EH (cell line): ENCODE measurements at regions not wholly inside any gene's neighbourhood (a gene's known extent, or its start where the extent isn't known, plus 50 kb on each side); places are given as distances from the start of the nearest gene placed in this dataset.
"Not testable (repeated sequence)": the region's sequence is repeated elsewhere in the genome, so short reads cannot be mapped to it uniquely, and the experiment has no call there.

Experiments used
- DNase-seq: peaks from one replicate; pipeline ENCODE4 v3.0.0-alpha.2; 2015; ENCODE audit warnings: low read depth

- no peak for DNase-seq
These were observed 204.8 kb upstream of the VCX start for GRCh38 chrX:7638078-7638710.

- DNase-seq = no peak
These were observed 205.9 kb upstream of the VCX start for GRCh38 chrX:7637066-7637465.

GRCh38 chrX:7635604-7636003 lies 207.4 kb upstream of the VCX start:
- DNase-seq = no peak

GRCh38 chrX:7620560-7620959 lies 222.4 kb upstream of the VCX start:
- no peak for DNase-seq

GRCh38 chrX:7617994-7618393 lies 225.0 kb upstream of the VCX start:
- no peak for DNase-seq

GRCh38 chrX:7614616-7615015 lies 228.4 kb upstream of the VCX start:
- no peak for DNase-seq

GRCh38 chrX:7608625-7609024 lies 234.3 kb upstream of the VCX start:
- DNase-seq = not testable (repeated sequence)

GRCh38 chrX:7606039-7606652 lies 236.8 kb upstream of the VCX start:
- DNase-seq = no peak

- DNase-seq = no peak
These were observed 239.6 kb upstream of the VCX start for GRCh38 chrX:7603387-7603786.

GRCh38 chrX:7596822-7597221 lies 246.1 kb upstream of the VCX start:
- DNase-seq = no peak

GRCh38 chrX:7593370-7593769 lies 249.6 kb upstream of the VCX start:
- DNase-seq = not testable (repeated sequence)

GRCh38 chrX:7586126-7586525 lies 256.8 kb upstream of the VCX start:
- peak; percentile 48 for DNase-seq

GRCh38 chrX:7582191-7582590 lies 260.8 kb upstream of the VCX start:
- DNase-seq = no peak

GRCh38 chrX:7580127-7580526 lies 262.8 kb upstream of the VCX start:
- no peak for DNase-seq

- DNase-seq = peak; percentile 37
These were observed 268.6 kb upstream of the VCX start for GRCh38 chrX:7574325-7574724.

- DNase-seq = no peak
These were observed 272.4 kb upstream of the VCX start for GRCh38 chrX:7570432-7571029.

- no peak for DNase-seq
These were observed 274.4 kb upstream of the VCX start for GRCh38 chrX:7568597-7568996.

- DNase-seq = no peak
These were observed 274.8 kb upstream of the VCX start for GRCh38 chrX:7568130-7568529.

GRCh38 chrX:7552760-7553159 lies 290.2 kb upstream of the VCX start:
- no peak for DNase-seq

- no peak for DNase-seq
These were observed 296.4 kb upstream of the VCX start for GRCh38 chrX:7546551-7547080.

GRCh38 chrX:7545564-7545963 lies 297.4 kb upstream of the VCX start:
- DNase-seq = no peak

GRCh38 chrX:7542587-7543380 lies 300.2 kb upstream of the VCX start:
- no peak for DNase-seq

GRCh38 chrX:7522860-7523259 lies 320.1 kb upstream of the VCX start:
- DNase-seq = no peak
